Suppressor macrophage treated with lipopolysaccharide for 4 hours (primary cell): ENCODE measurements at regions not wholly inside any gene's neighbourhood (a gene's known extent, or its start where the extent isn't known, plus 50 kb on each side); places are given as distances from the start of the nearest gene placed in this dataset.

Experiments
- DNase-seq: peaks from one replicate; pipeline ENCODE4 v3.0.0-alpha.2; 2020

GRCh38 chr5:40030661-40031060 is 605.9 kb upstream of the DAB2 start:
- no peak for DNase-seq

- DNase-seq: no peak
Measured at GRCh38 chr5:40029711-40030495, 605.1 kb upstream of the DAB2 start.

- peak; percentile 19 for DNase-seq
Measured at GRCh38 chr5:40027400-40027799, 602.6 kb upstream of the DAB2 start.

- DNase-seq: peak; percentile 9
Measured at GRCh38 chr5:40025586-40025985, 600.8 kb upstream of the DAB2 start.

- no peak for DNase-seq
Measured at GRCh38 chr5:40022057-40022456, 597.3 kb upstream of the DAB2 start.

GRCh38 chr5:40021007-40021406 is 596.2 kb upstream of the DAB2 start:
- no peak for DNase-seq

- no peak for DNase-seq
Measured at GRCh38 chr5:40017918-40018317, 593.1 kb upstream of the DAB2 start.

GRCh38 chr5:40017135-40017534 is 592.4 kb upstream of the DAB2 start:
- DNase-seq: no peak

GRCh38 chr5:40010436-40010835 is 585.7 kb upstream of the DAB2 start:
- DNase-seq: no peak

- DNase-seq: no peak
Measured at GRCh38 chr5:40006260-40006659, 581.5 kb upstream of the DAB2 start.

- no peak for DNase-seq
Measured at GRCh38 chr5:40001796-40002195, 577.0 kb upstream of the DAB2 start.

- no peak for DNase-seq
Measured at GRCh38 chr5:39998518-39998917, 573.7 kb upstream of the DAB2 start.

- DNase-seq: no peak
Measured at GRCh38 chr5:39995990-39996389, 571.2 kb upstream of the DAB2 start.

GRCh38 chr5:39992617-39993202 is 567.9 kb upstream of the DAB2 start:
- no peak for DNase-seq

- DNase-seq: no peak
Measured at GRCh38 chr5:39986614-39987013, 561.8 kb upstream of the DAB2 start.

GRCh38 chr5:39980056-39980455 is 555.3 kb upstream of the DAB2 start:
- peak; percentile 7 for DNase-seq

GRCh38 chr5:39977066-39977655 is 552.4 kb upstream of the DAB2 start:
- DNase-seq: no peak

- no peak for DNase-seq
Measured at GRCh38 chr5:39970117-39970798, 545.5 kb upstream of the DAB2 start.

- DNase-seq: no peak
Measured at GRCh38 chr5:39968381-39968780, 543.6 kb upstream of the DAB2 start.

GRCh38 chr5:39955156-39955555 is 530.4 kb upstream of the DAB2 start:
- DNase-seq: no peak

- no peak for DNase-seq
Measured at GRCh38 chr5:39951070-39951469, 526.3 kb upstream of the DAB2 start.

- peak; percentile 83 for DNase-seq
Measured at GRCh38 chr5:39948867-39949468, 524.2 kb upstream of the DAB2 start.

GRCh38 chr5:39948341-39948740 is 523.6 kb upstream of the DAB2 start:
- peak; percentile 27 for DNase-seq
